ENCODE measurements at regions not wholly inside any gene's neighbourhood (a gene's known extent, or its start where the extent isn't known, plus 50 kb on each side); places are given as distances from the start of the nearest gene placed in this dataset.

DNA sequence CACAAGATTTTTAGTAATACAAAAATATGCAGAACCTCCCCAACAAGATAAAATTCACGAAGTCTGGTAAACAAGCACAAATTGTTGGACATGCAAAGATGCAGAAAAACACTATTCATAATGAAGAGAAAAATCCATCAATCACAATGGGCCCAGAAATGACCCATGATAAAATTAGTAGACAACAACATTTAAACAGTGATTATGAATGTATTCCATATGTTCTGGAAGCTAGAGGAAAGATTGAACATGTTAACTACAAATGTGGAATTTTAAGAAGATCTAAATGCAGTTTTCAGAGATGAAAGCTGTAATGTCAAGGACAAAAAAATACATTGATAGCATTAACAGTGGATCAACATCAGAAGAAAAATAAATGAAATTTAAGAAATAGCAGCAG is 243.3 kb upstream of the LINC00305 start:
- TF ChIP-seq POLR2AphosphoS5 (IDR thresholded peaks at IDR 0.05) = no peak
- TF ChIP-seq EP300 (IDR thresholded peaks at IDR 0.05) = no peak
- TF ChIP-seq, protein P1, sequence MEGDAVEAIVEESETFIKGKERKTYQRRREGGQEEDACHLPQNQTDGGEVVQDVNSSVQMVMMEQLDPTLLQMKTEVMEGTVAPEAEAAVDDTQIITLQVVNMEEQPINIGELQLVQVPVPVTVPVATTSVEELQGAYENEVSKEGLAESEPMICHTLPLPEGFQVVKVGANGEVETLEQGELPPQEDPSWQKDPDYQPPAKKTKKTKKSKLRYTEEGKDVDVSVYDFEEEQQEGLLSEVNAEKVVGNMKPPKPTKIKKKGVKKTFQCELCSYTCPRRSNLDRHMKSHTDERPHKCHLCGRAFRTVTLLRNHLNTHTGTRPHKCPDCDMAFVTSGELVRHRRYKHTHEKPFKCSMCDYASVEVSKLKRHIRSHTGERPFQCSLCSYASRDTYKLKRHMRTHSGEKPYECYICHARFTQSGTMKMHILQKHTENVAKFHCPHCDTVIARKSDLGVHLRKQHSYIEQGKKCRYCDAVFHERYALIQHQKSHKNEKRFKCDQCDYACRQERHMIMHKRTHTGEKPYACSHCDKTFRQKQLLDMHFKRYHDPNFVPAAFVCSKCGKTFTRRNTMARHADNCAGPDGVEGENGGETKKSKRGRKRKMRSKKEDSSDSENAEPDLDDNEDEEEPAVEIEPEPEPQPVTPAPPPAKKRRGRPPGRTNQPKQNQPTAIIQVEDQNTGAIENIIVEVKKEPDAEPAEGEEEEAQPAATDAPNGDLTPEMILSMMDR (IDR thresholded peaks at IDR 0.05) = no peak
- WGBS = 17% methylated on average over 1 of the region's 1 CpG
- no peak for DNase-seq (ENCODE audit: extremely low spot score)

DNA sequence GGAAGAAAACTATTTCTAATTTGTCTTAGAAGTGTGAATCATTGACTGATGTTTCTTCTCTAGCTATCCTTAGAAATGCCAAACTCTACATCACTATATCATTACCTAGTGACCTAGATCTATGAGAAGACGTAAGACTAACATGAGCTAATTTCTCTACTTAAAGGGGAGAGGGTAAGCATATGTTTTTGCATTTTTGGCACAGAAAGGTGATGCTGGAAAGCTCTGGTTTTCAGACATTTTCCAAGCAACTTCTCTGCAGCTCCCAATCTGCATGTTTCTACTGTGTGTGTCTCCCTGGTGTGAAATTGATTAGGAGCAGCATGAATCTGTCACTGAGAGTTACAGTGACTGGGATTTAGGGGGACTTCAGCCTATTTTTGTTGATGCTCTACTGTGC is 235.2 kb upstream of the LINC00305 start:
- Histone ChIP-seq H3K27ac (replicated peaks in 1 of 4) (no peak overlapping the region), H3K27me3 (no peaks in the 10 kb centered on the region), H3K36me3 (no peaks in the 10 kb centered on the region), H3K4me1 (no peaks in the 10 kb centered on the region), H3K4me3 (no peak overlapping the region), H3K9me3 (no peaks in the 10 kb centered on the region)
- DNase-seq (ENCODE audit: extremely low spot score) = no peak
- 56% methylated on average over 1 of the region's 1 CpG for WGBS
- intact Hi-C loops (cut with DNase I) = no loop called here
- TF ChIP-seq POLR2A (IDR thresholded peaks at IDR 0.05; ENCODE audit: low read depth) (no peak), POLR2AphosphoS5 (IDR thresholded peaks at IDR 0.05) (no peak), EP300 (IDR thresholded peaks at IDR 0.05) (no peak)
- TF ChIP-seq, protein P1 (IDR thresholded peaks at IDR 0.05) = no peak

More for the DNA sequence above, 243.3 kb upstream of the LINC00305 start:
- no peaks in the 10 kb centered on the region for H3K4me1 ChIP-seq
- no peaks in the 10 kb centered on the region for H3K27me3 ChIP-seq
- no peaks in the 10 kb centered on the region for H3K36me3 ChIP-seq
- no peaks in the 10 kb centered on the region for H3K9me3 ChIP-seq
- H3K27ac ChIP-seq (replicated peaks in 1 of 4) = no peak overlapping the region
- intact Hi-C loops (cut with DNase I) = loop anchor here (10.0 kb wide), 1 partner anchor 297 kb away; no protein-coding TSS in a partner anchor
- H3K4me3 ChIP-seq = no peak overlapping the region

DNA sequence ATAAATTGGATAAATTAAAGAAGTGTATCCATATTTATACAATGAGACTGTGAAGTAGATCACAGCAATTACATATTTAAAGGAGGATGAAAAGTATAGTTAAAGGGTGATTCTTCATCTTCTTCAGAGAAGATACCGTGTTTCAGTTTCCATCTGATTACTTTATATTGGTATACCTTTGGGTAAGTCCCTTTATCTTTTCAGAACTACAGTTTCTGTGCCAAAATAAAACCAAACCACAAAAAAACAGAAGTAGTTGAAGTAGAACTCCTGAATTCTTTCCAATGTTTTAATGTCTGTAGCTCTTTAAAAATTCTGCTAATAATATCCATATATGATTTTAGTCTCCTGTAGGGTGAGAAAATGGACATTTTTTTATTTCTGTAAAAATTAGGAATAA is 231.2 kb upstream of the LINC00305 start:
- TF ChIP-seq POLR2A (IDR thresholded peaks at IDR 0.05; ENCODE audit: low read depth) (no peak), POLR2AphosphoS5 (IDR thresholded peaks at IDR 0.05) (no peak), EP300 (IDR thresholded peaks at IDR 0.05) (no peak)
- TF ChIP-seq, protein P1 (IDR thresholded peaks at IDR 0.05) = no peak
- H3K27ac ChIP-seq (replicated peaks in 1 of 4) = no peak overlapping the region
- H3K9me3 ChIP-seq = no peaks in the 10 kb centered on the region
- no peaks in the 10 kb centered on the region for H3K4me1 ChIP-seq
- no peaks in the 10 kb centered on the region for H3K27me3 ChIP-seq
- intact Hi-C loops (cut with DNase I) = no loop called here
- no peaks in the 10 kb centered on the region for H3K36me3 ChIP-seq
- no peak for DNase-seq (ENCODE audit: extremely low spot score)
- 57% methylated on average over 1 of the region's 1 CpG for WGBS
- H3K4me3 ChIP-seq = no peak overlapping the region

DNA sequence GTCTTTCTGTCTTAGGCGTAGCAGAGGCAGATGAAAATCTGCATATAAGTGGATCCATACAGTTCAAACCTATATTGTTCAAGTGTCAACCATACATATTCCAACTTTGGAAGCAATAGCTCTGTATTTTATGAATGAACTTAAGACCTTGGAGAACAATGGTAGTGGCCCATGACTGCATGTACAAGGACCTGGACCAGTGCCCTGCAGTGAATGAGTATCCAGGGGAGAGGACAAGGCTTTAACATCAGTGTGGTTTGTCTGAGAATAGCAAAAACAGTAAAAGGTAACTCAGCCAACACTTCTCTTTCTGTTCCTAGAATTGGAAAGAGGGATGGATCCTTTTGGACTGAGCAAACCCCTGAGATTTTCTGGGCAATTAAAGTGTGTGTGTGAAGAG is 230.8 kb upstream of the LINC00305 start:
- no peak overlapping the region for H3K27ac ChIP-seq (replicated peaks in 1 of 4)
- intact Hi-C loops (cut with DNase I) = no loop called here
- DNase-seq (ENCODE audit: extremely low spot score) = no peak
- TF ChIP-seq POLR2AphosphoS5 (IDR thresholded peaks at IDR 0.05) (no peak), POLR2A (IDR thresholded peaks at IDR 0.05; ENCODE audit: low read depth) (no peak), EP300 (IDR thresholded peaks at IDR 0.05) (no peak)
- TF ChIP-seq, protein P1 (IDR thresholded peaks at IDR 0.05) = no peak
- WGBS = 96% methylated on average over 1 of the region's 1 CpG
- no peaks in the 10 kb centered on the region for H3K9me3 ChIP-seq
- no peaks in the 10 kb centered on the region for H3K36me3 ChIP-seq
- no peaks in the 10 kb centered on the region for H3K27me3 ChIP-seq
- H3K4me3 ChIP-seq = no peak overlapping the region
- H3K4me1 ChIP-seq = no peaks in the 10 kb centered on the region

DNA sequence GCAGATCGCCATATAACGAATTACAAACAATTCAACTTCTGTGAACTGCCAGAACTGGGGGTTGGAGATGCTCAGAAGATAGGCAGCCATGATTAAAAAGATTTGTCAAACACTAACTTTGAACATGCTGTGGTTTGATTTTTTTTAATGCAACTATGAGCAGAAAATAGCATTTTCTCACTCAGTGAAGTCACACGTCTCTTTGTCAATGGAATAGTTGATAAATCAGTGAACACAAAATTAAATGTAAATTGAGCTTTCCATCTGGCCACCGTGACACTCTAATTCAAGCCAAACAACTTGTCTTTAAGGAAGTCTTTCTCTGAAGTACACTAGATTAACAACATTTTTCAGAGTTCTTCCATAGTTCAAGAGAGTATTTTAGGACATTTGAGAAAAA is 228.6 kb upstream of the LINC00305 start:
- Histone ChIP-seq H3K4me3 (no peak overlapping the region), H3K27me3 (no peaks in the 10 kb centered on the region), H3K4me1 (no peaks in the 10 kb centered on the region), H3K27ac (replicated peaks in 1 of 4) (no peak overlapping the region), H3K9me3 (peaks cover 0 to 7% (median 0%) of the 10 kb centered on the region in 4 donors), H3K36me3 (no peaks in the 10 kb centered on the region)
- TF ChIP-seq, protein P1 (IDR thresholded peaks at IDR 0.05) = no peak
- TF ChIP-seq POLR2AphosphoS5 (IDR thresholded peaks at IDR 0.05) (no peak), EP300 (IDR thresholded peaks at IDR 0.05) (no peak), POLR2A (IDR thresholded peaks at IDR 0.05; ENCODE audit: low read depth) (no peak)
- DNase-seq (ENCODE audit: extremely low spot score) = no peak
- intact Hi-C loops (cut with DNase I) = no loop called here
- WGBS = 80% methylated on average over 4 of the region's 4 CpGs

All from esophagus muscularis mucosa (tissue), 4 donors.